Glutamatergic neuron (in vitro differentiated cells): ENCODE measurements at regions not wholly inside any gene's neighbourhood (a gene's known extent, or its start where the extent isn't known, plus 50 kb on each side); places are given as distances from the start of the nearest gene placed in this dataset.

Source experiments
- DNase-seq: peaks from one replicate; pipeline ENCODE4 v3.0.0; 2022
- H3K27ac Mint-ChIP-seq: one replicate; pipeline ENCODE4 v1.8.0; 2020; ENCODE audit warnings: mild to moderate bottlenecking, mixed read lengths, inconsistent platforms; ENCODE audit not compliant: unreplicated experiment
- H3K27me3 Mint-ChIP-seq: one replicate; pipeline ENCODE4 v1.8.0; 2020; ENCODE audit warnings: mild to moderate bottlenecking, moderate library complexity, mixed read lengths, inconsistent platforms; ENCODE audit not compliant: unreplicated experiment
- H3K36me3 Mint-ChIP-seq: one replicate; pipeline ENCODE4 v1.8.0; 2020; ENCODE audit warnings: mild to moderate bottlenecking, mixed read lengths, inconsistent platforms; ENCODE audit not compliant: unreplicated experiment
- H3K4me1 Mint-ChIP-seq: one replicate; pipeline ENCODE4 v1.8.0; 2020; ENCODE audit warnings: mild to moderate bottlenecking, low read depth, mixed read lengths, inconsistent platforms; ENCODE audit not compliant: unreplicated experiment
- H3K4me3 Mint-ChIP-seq: one replicate; pipeline ENCODE4 v1.8.0; 2020; ENCODE audit warnings: mild to moderate bottlenecking, mixed read lengths, inconsistent platforms; ENCODE audit not compliant: unreplicated experiment
- H3K9me3 Mint-ChIP-seq: one replicate; pipeline ENCODE4 v1.8.0; 2020; ENCODE audit warnings: mild to moderate bottlenecking, moderate library complexity, mixed read lengths, inconsistent platforms; ENCODE audit not compliant: unreplicated experiment
- CTCF ChIP-seq: fragments of 200-600 bp; sonication (generic); IDR thresholded peaks from one replicate; pipeline ENCODE4 v1.5.0; 2021; ENCODE audit not compliant: partially characterized antibody, unreplicated experiment

- H3K27me3 Mint-ChIP-seq = no peaks in the 10 kb centered on the region
- H3K4me3 Mint-ChIP-seq = no peak overlapping the region
- H3K4me1 Mint-ChIP-seq = no peaks in the 10 kb centered on the region
- H3K9me3 Mint-ChIP-seq = peaks cover 1% of the 10 kb centered on the region
- no peak for DNase-seq
- H3K36me3 Mint-ChIP-seq = no peaks in the 10 kb centered on the region
- no peak for TF ChIP-seq CTCF
- no peak overlapping the region for H3K27ac Mint-ChIP-seq
Measured at GRCh38 chr3:182364323-182364722, 429.0 kb upstream of the ATP11B start.

- Mint-ChIP-seq H3K4me3 (no peak overlapping the region), H3K4me1 (no peaks in the 10 kb centered on the region), H3K36me3 (no peaks in the 10 kb centered on the region), H3K9me3 (peaks cover 1% of the 10 kb centered on the region), H3K27me3 (no peaks in the 10 kb centered on the region), H3K27ac (no peak overlapping the region)
- TF ChIP-seq CTCF = no peak
- DNase-seq = no peak
Measured at GRCh38 chr3:182364723-182365650, 428.3 kb upstream of the ATP11B start.

GRCh38 chr3:182366746-182367145 is 426.6 kb upstream of the ATP11B start:
- no peak for TF ChIP-seq CTCF
- Mint-ChIP-seq H3K9me3 (no peaks in the 10 kb centered on the region), H3K4me3 (no peak overlapping the region), H3K4me1 (no peaks in the 10 kb centered on the region), H3K27me3 (no peaks in the 10 kb centered on the region), H3K27ac (no peak overlapping the region), H3K36me3 (no peaks in the 10 kb centered on the region)
- DNase-seq = no peak

- Mint-ChIP-seq H3K9me3 (no peaks in the 10 kb centered on the region), H3K4me1 (no peaks in the 10 kb centered on the region), H3K27ac (no peak overlapping the region), H3K4me3 (no peak overlapping the region), H3K27me3 (no peaks in the 10 kb centered on the region), H3K36me3 (no peaks in the 10 kb centered on the region)
- DNase-seq = no peak
- no peak for TF ChIP-seq CTCF
Measured at GRCh38 chr3:182369861-182370260, 423.4 kb upstream of the ATP11B start.

- Mint-ChIP-seq H3K4me1 (no peaks in the 10 kb centered on the region), H3K27ac (no peak overlapping the region), H3K27me3 (no peaks in the 10 kb centered on the region), H3K36me3 (no peaks in the 10 kb centered on the region), H3K9me3 (no peaks in the 10 kb centered on the region), H3K4me3 (no peak overlapping the region)
- TF ChIP-seq CTCF = no peak
- no peak for DNase-seq
Measured at GRCh38 chr3:182370949-182371348, 422.4 kb upstream of the ATP11B start.
